ENCODE measurements at regions not wholly inside any gene's neighbourhood (a gene's known extent, or its start where the extent isn't known, plus 50 kb on each side); places are given as distances from the start of the nearest gene placed in this dataset.

- ChIA-PET POLR2A (no interaction called here), CTCF (no interaction called here)
- H3K36me3 Mint-ChIP-seq (ENCODE audit: insufficient read depth, unreplicated experiment) = no peaks in the 10 kb centered on the region
- Histone ChIP-seq H3K36me3 (ENCODE audit: control insufficient read depth, insufficient read depth, low read length) (no peaks in the 10 kb centered on the region), H3K4me3 (ENCODE audit: low read depth, low read length) (no peak overlapping the region), H3K4me1 (no peaks in the 10 kb centered on the region), H3K27me3 (replicated peaks; ENCODE audit: control insufficient read depth, insufficient read depth, low read length) (no peaks in the 10 kb centered on the region), H3K9me3 (no peaks in the 10 kb centered on the region; the same call in 1 of the 2 replicates)
- no peak overlapping the region for H3K4me3 Mint-ChIP-seq (ENCODE audit: unreplicated experiment)
- no peaks in the 10 kb centered on the region for H3K27me3 Mint-ChIP-seq (ENCODE audit: insufficient read depth, unreplicated experiment)
- H3K27ac Mint-ChIP-seq (ENCODE audit: unreplicated experiment) = no peak overlapping the region
- intact Hi-C loops (cut with micrococcal nuclease; ENCODE audit: unreplicated experiment) = no loop called here
- H3K9me3 Mint-ChIP-seq (ENCODE audit: unreplicated experiment) = peaks cover 44% of the 10 kb centered on the region
- no peaks in the 10 kb centered on the region for H3K4me1 Mint-ChIP-seq (ENCODE audit: low read depth, unreplicated experiment)
- no TSS peak for BruUV-seq (replicated peaks)
- no peak for DNase-seq
- TF ChIP-seq CTCF (IDR thresholded peaks at IDR 0.05; ENCODE audit: insufficient read depth in 1 of 2, low read depth in 1 of 2, low read length in 1 of 2, severe bottlenecking in 1 of 2, unreplicated experiment in 1 of 2) = no peak
Measured at GRCh38 chr12:58519839-58520238, 400.5 kb downstream of the LRIG3 start.

DNA sequence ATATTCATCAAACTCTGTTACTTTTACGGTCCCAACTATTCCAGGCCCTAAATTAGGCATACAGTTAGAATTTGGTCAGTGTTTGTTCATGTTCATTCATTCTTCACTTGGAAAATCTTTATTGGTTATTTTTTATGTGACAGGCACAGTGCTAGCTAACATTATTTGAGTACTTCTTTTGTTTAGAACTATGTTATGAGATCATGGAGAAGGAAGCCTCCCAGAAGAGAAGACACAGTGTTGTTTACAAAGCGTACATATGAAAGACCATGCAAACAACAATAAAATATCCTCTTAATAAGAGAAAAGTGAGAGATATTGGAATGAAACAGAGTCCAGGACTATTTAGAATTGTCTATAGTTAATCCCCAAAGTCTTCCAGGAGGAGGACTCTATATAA, 399.2 kb downstream of the LRIG3 start:
- ChIA-PET POLR2A (no interaction called here), CTCF (no interaction called here)
- intact Hi-C loops (cut with micrococcal nuclease; ENCODE audit: unreplicated experiment) = no loop called here
- H3K27ac Mint-ChIP-seq (ENCODE audit: unreplicated experiment) = no peak overlapping the region
- no peak for TF ChIP-seq CTCF (IDR thresholded peaks at IDR 0.05; ENCODE audit: insufficient read depth in 1 of 2, low read depth in 1 of 2, low read length in 1 of 2, severe bottlenecking in 1 of 2, unreplicated experiment in 1 of 2)
- Histone ChIP-seq H3K27me3 (replicated peaks; ENCODE audit: control insufficient read depth, insufficient read depth, low read length) (no peaks in the 10 kb centered on the region), H3K36me3 (ENCODE audit: control insufficient read depth, insufficient read depth, low read length) (no peaks in the 10 kb centered on the region), H3K4me1 (no peaks in the 10 kb centered on the region), H3K9me3 (no peaks in the 10 kb centered on the region; the same call in 1 of the 2 replicates), H3K4me3 (ENCODE audit: low read depth, low read length) (no peak overlapping the region)
- no peaks in the 10 kb centered on the region for H3K27me3 Mint-ChIP-seq (ENCODE audit: insufficient read depth, unreplicated experiment)
- BruUV-seq (replicated peaks) = no TSS peak
- no peaks in the 10 kb centered on the region for H3K4me1 Mint-ChIP-seq (ENCODE audit: low read depth, unreplicated experiment)
- H3K36me3 Mint-ChIP-seq (ENCODE audit: insufficient read depth, unreplicated experiment) = no peaks in the 10 kb centered on the region
- no peak overlapping the region for H3K4me3 Mint-ChIP-seq (ENCODE audit: unreplicated experiment)
- H3K9me3 Mint-ChIP-seq (ENCODE audit: unreplicated experiment) = peaks cover 49% of the 10 kb centered on the region
- DNase-seq = no peak

GRCh38 chr12:58521796-58522195, 398.5 kb downstream of the LRIG3 start:
- TF ChIP-seq CTCF (IDR thresholded peaks at IDR 0.05; ENCODE audit: insufficient read depth in 1 of 2, low read depth in 1 of 2, low read length in 1 of 2, severe bottlenecking in 1 of 2, unreplicated experiment in 1 of 2) = no peak
- Histone ChIP-seq H3K36me3 (ENCODE audit: control insufficient read depth, insufficient read depth, low read length) (no peaks in the 10 kb centered on the region), H3K4me3 (ENCODE audit: low read depth, low read length) (no peak overlapping the region), H3K4me1 (no peaks in the 10 kb centered on the region), H3K27me3 (replicated peaks; ENCODE audit: control insufficient read depth, insufficient read depth, low read length) (no peaks in the 10 kb centered on the region), H3K9me3 (no peaks in the 10 kb centered on the region)
- no peak for DNase-seq
- no TSS peak for BruUV-seq (replicated peaks)
- Mint-ChIP-seq H3K4me3 (ENCODE audit: unreplicated experiment) (no peak overlapping the region), H3K4me1 (ENCODE audit: low read depth, unreplicated experiment) (no peaks in the 10 kb centered on the region), H3K9me3 (ENCODE audit: unreplicated experiment) (peaks cover 49% of the 10 kb centered on the region), H3K36me3 (ENCODE audit: insufficient read depth, unreplicated experiment) (no peaks in the 10 kb centered on the region), H3K27me3 (ENCODE audit: insufficient read depth, unreplicated experiment) (no peaks in the 10 kb centered on the region), H3K27ac (ENCODE audit: unreplicated experiment) (no peak overlapping the region)
- ChIA-PET POLR2A (no interaction called here), CTCF (no interaction called here)
- intact Hi-C loops (cut with micrococcal nuclease; ENCODE audit: unreplicated experiment) = no loop called here
